DOHH2 (cell line): ENCODE measurements at regions not wholly inside any gene's neighbourhood (a gene's known extent, or its start where the extent isn't known, plus 50 kb on each side); places are given as distances from the start of the nearest gene placed in this dataset.

Source experiments
- EZH2phosphoT487 ChIP-seq: fragments of 200-600 bp; sonication (generic); IDR thresholded peaks from 2 replicates; pipeline ENCODE4 v1.6.1; 2017; ENCODE audit warnings: borderline replicate concordance, mild to moderate bottlenecking, antibody characterized with exemption, low read length, moderate library complexity, mixed read lengths
- TF ChIP-seq, protein P1 (sequence below): fragments of 200-600 bp; sonication (generic); IDR thresholded peaks from one replicate; pipeline ENCODE4 v1.5.1; 2014; ENCODE audit warnings: antibody characterized with exemption, mild to moderate bottlenecking, low read depth, low read length; ENCODE audit not compliant: poor library complexity, severe bottlenecking

DNA sequence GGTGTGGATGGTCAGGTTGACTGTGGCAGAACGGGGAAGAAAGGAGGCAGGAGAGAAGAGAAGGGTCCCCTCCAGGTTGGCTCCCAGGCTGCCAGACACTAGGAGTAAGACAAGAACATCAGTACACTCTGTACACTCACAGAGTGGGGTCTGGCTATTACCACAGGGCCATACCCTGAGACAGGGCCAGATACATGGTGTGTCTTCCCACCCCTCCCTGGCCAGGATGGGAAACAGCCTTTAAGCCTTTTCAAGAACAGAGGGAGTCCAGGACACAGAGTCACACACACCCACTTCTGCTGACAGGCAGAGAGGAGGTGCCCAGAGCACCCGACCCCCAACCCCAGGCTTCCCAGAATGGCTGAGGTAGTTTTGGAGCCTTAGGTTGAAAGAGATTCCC, 99.4 kb downstream of the LITAF start:
- TF ChIP-seq, protein P1, sequence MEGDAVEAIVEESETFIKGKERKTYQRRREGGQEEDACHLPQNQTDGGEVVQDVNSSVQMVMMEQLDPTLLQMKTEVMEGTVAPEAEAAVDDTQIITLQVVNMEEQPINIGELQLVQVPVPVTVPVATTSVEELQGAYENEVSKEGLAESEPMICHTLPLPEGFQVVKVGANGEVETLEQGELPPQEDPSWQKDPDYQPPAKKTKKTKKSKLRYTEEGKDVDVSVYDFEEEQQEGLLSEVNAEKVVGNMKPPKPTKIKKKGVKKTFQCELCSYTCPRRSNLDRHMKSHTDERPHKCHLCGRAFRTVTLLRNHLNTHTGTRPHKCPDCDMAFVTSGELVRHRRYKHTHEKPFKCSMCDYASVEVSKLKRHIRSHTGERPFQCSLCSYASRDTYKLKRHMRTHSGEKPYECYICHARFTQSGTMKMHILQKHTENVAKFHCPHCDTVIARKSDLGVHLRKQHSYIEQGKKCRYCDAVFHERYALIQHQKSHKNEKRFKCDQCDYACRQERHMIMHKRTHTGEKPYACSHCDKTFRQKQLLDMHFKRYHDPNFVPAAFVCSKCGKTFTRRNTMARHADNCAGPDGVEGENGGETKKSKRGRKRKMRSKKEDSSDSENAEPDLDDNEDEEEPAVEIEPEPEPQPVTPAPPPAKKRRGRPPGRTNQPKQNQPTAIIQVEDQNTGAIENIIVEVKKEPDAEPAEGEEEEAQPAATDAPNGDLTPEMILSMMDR = no peak
- TF ChIP-seq EZH2phosphoT487 = no peak
